Esophagus muscularis mucosa (tissue), 4 donors: ENCODE measurements at regions not wholly inside any gene's neighbourhood (a gene's known extent, or its start where the extent isn't known, plus 50 kb on each side); places are given as distances from the start of the nearest gene placed in this dataset.

Experiments used
- DNase-seq: peaks from one replicate; pipeline ENCODE4 v3.0.0-alpha.2; 2017; ENCODE audit errors: extremely low spot score
- H3K27ac ChIP-seq, 4 donors: fragments of 200-600 bp; sonication (generic); replicated peaks in 1 of 4; 1 replicate in 3 of 4; 2 replicates in 1 of 4; pipeline ENCODE4 v1.5.1; 2016 to 2019; ENCODE audit warnings: mild to moderate bottlenecking in 1 of 4
- H3K27me3 ChIP-seq, 4 donors: fragments of 200-600 bp; sonication (generic); one replicate each; pipeline versions ENCODE4 v1.5.1 to v1.6.0; 2016 to 2019
- H3K36me3 ChIP-seq, 4 donors: fragments of 200-600 bp; sonication (generic); one replicate each; pipeline ENCODE4 v1.5.1; 2016 to 2019
- H3K4me1 ChIP-seq, 4 donors: fragments of 200-600 bp; sonication (generic); one replicate each; pipeline ENCODE4 v1.5.1; 2016 to 2019
- H3K4me3 ChIP-seq, 4 donors: fragments of 200-600 bp; sonication (generic); 1 replicate in 2 of 4; 2 replicates in 2 of 4; pipeline ENCODE4 v1.5.1; 2016 to 2019; ENCODE audit warnings: mild to moderate bottlenecking in 4 of 4, moderate library complexity in 1 of 4
- H3K9me3 ChIP-seq, 4 donors: fragments of 200-600 bp; sonication (generic); 1 replicate in 3 of 4; 2 replicates in 1 of 4; pipeline ENCODE4 v1.5.1; 2016 to 2019
- CTCF ChIP-seq, 3 experiments: fragments of 200-600 bp in 2 of 3; fragments of 450-650 bp in 1 of 3; sonication (generic) in 2 of 3; IDR thresholded peaks; one replicate each; pipeline ENCODE4 v1.5.1; 2017 to 2019; ENCODE audit warnings: antibody characterized with exemption in 3 of 3, mild to moderate bottlenecking in 2 of 3, moderate library complexity in 1 of 3
- EP300 ChIP-seq: sonication (generic); formaldehyde crosslinking; IDR thresholded peaks from one replicate; pipeline ENCODE4 v1.6.1; 2017; ENCODE audit warnings: antibody characterized with exemption
- POLR2A ChIP-seq: fragments of 450-650 bp; IDR thresholded peaks from one replicate; pipeline ENCODE4 v1.6.1; 2017; ENCODE audit warnings: antibody characterized with exemption, moderate library complexity, mild to moderate bottlenecking, low read depth
- POLR2AphosphoS5 ChIP-seq, 2 donors: sonication (generic); formaldehyde crosslinking; IDR thresholded peaks; one replicate each; pipeline ENCODE4 v1.6.1; 2017; ENCODE audit warnings: antibody characterized with exemption in 2 of 2
- WGBS: methylation state at CpG from one replicate; pipeline ENCODE4 v1.1.5; 2018; 5-methylcytosine and 5-hydroxymethylcytosine counted together
- intact Hi-C: fragments of 100-400 bp; cut with DNase I; formaldehyde crosslinking; loops from one replicate; pipeline ENCODE4 v1.15.1; 2023

GRCh38 chr20:60078351-60079250, 120.4 kb downstream of the CDH26 start:
- WGBS = 76% methylated on average over 15 of the region's 15 CpGs
- no peaks in the 10 kb centered on the region for H3K36me3 ChIP-seq
- no peak overlapping the region for H3K27ac ChIP-seq
- peaks cover 0 to 8% (median 0%) of the 10 kb centered on the region in 4 donors for H3K4me1 ChIP-seq
- no peak for DNase-seq
- no peak for TF ChIP-seq POLR2AphosphoS5 (IDR thresholded peaks at IDR 0.05)
- no peak for TF ChIP-seq EP300
- TF ChIP-seq POLR2A = no peak
- no peak for TF ChIP-seq CTCF (IDR thresholded peaks at IDR 0.05)
- peaks cover 0 to 6% (median 0%) of the 10 kb centered on the region in 4 donors for H3K9me3 ChIP-seq
- no peak overlapping the region for H3K4me3 ChIP-seq
- peaks cover 0 to 16% (median 0%) of the 10 kb centered on the region in 4 donors for H3K27me3 ChIP-seq
- intact Hi-C loops = no loop called here

- intact Hi-C loops = no loop called here
- no peak for TF ChIP-seq CTCF (IDR thresholded peaks at IDR 0.05)
- no peak for TF ChIP-seq EP300
- no peak for TF ChIP-seq POLR2A
- TF ChIP-seq POLR2AphosphoS5 (IDR thresholded peaks at IDR 0.05) = no peak
These were observed 122.2 kb downstream of the CDH26 start for GRCh38 chr20:60080401-60080800.

GRCh38 chr20:60085551-60086132, 127.4 kb downstream of the CDH26 start:
- WGBS = 74% methylated on average over 7 of the region's 9 CpGs
- H3K27me3 ChIP-seq = peaks cover 0 to 65% (median 4%) of the 10 kb centered on the region in 4 donors
- intact Hi-C loops = no loop called here

More at GRCh38 chr20:60080401-60080800, 122.2 kb downstream of the CDH26 start:
- no peaks in the 10 kb centered on the region for H3K36me3 ChIP-seq
- no peak for DNase-seq
- H3K27me3 ChIP-seq = peaks cover 0 to 23% (median 0%) of the 10 kb centered on the region in 4 donors
- no peak overlapping the region for H3K4me3 ChIP-seq
- no peak overlapping the region for H3K27ac ChIP-seq
- H3K9me3 ChIP-seq = peaks cover 0 to 6% (median 0%) of the 10 kb centered on the region in 4 donors
- peaks cover 0 to 8% (median 0%) of the 10 kb centered on the region in 4 donors for H3K4me1 ChIP-seq
- 86% methylated on average over 7 of the region's 7 CpGs for WGBS

More at GRCh38 chr20:60085551-60086132, 127.4 kb downstream of the CDH26 start:
- peaks cover 0 to 9% (median 1%) of the 10 kb centered on the region in 4 donors for H3K4me1 ChIP-seq
- no peaks in the 10 kb centered on the region for H3K36me3 ChIP-seq
- peaks cover 0 to 6% (median 0%) of the 10 kb centered on the region in 4 donors for H3K9me3 ChIP-seq
- no peak overlapping the region for H3K4me3 ChIP-seq
- DNase-seq = no peak
- TF ChIP-seq POLR2AphosphoS5 (IDR thresholded peaks at IDR 0.05) = no peak
- TF ChIP-seq POLR2A = no peak
- no peak for TF ChIP-seq EP300
- no peak for TF ChIP-seq CTCF (IDR thresholded peaks at IDR 0.05)
- H3K27ac ChIP-seq = no peak overlapping the region
